OCI-LY3 (cell line): ENCODE measurements at regions not wholly inside any gene's neighbourhood (a gene's known extent, or its start where the extent isn't known, plus 50 kb on each side); places are given as distances from the start of the nearest gene placed in this dataset.

Experiments
- CTCF ChIP-seq: fragments of 200-600, 300-600 bp; sonication (generic); IDR thresholded peaks from 2 replicates; pipeline ENCODE4 v1.5.1; 2014; ENCODE audit warnings: antibody characterized with exemption, low read length, low read depth
- EZH2phosphoT487 ChIP-seq: fragments of 200-600 bp; shearing (Covaris generic); IDR thresholded peaks from 2 replicates; pipeline ENCODE4 v1.6.1; 2018; ENCODE audit warnings: antibody characterized with exemption, mixed run types, low read depth

- TF ChIP-seq CTCF = no peak
- no peak for TF ChIP-seq EZH2phosphoT487
These were observed 80.1 kb upstream of the GBE1 start for GRCh38 chr3:81841540-81841939.
